Stimulated activated CD8-positive, alpha-beta memory T cell treated with anti-CD3 and anti-CD28 coated beads, Interleukin-12 subunit alpha, Interleukin-12 subunit beta, amount 100 ng/mL, for 4 hours (primary cell): ENCODE measurements at regions not wholly inside any gene's neighbourhood (a gene's known extent, or its start where the extent isn't known, plus 50 kb on each side); places are given as distances from the start of the nearest gene placed in this dataset.

Experiments used
- DNase-seq: peaks from one replicate; pipeline ENCODE4 v3.0.0-alpha.2; 2020; ENCODE audit warnings: low read depth

DNA sequence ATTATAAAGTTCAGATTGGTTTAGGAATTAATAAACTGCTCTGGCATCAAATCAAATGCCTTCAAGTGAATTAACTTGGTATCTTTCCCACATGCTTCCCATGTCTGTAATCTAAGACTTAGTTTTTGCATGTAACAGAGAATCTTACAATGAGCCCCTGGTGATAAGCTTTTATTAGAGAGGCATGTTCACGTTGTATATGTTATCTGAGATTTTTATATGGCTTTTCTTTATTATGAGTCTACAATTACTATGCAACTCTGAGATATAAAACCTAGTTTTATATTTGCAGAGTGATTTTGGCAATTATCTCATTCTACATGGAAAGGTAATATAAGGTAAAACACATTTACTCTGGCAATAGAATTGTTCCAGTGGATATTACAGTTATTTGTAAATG is 1578.4 kb upstream of the IGFBP7 start:
- no peak for DNase-seq

DNA sequence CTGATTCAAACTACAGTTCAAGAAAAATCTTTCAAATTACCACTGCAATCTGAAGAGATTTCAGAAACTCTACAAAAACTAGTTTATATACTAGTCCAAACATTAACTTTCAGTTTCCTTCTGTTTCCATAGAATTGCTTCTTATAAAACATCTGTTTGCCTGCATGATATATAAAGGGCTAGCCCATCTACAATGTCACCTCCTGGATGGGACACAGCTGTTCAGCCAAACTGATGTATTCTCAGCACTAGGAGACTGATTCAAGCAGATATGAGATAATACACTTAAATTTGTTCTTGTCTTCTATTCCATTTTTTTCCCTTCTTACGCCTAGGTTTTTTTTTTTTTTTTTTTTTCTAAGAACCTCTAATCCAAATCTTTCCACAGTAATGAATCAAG is 1569.7 kb upstream of the IGFBP7 start:
- DNase-seq = no peak

DNA sequence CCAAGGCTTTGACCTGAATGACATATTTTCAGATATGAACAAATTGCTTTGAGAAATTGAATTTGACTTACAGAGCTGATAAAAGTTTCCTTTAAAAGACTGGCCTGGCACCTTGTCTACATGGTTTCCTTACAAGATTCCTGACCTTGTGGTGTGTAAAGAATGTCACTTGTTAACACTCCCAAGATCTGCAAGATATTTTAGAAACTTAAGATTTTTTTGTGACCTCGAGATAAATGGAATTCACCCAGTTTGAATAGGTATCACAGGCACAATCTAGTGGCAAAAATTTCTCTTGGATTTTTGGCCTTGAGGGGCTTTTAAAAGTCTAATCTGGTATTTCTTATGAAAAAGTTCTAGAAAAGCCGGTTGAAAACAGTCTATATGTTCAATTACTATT is 1568.9 kb upstream of the IGFBP7 start:
- DNase-seq = no peak

DNA sequence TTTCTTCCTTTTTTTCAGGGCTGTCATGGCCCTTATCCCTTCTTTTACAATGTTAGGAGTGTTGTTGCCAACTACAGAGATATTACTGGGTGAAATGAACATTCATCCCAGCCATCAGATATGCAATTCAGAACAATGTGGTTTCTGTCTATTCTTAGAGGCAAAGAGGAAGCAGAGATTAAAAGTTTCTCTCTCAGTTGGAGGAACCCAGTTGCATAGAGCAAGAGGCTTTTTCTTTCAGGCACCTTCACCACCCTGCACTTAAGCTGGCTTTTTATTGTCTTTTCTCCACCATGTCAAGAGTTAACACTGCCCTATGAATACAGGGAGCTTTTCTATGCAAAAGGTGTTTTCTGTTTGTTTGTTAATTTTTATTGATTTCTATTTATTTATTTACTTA is 1559.6 kb upstream of the IGFBP7 start:
- no peak for DNase-seq

DNA sequence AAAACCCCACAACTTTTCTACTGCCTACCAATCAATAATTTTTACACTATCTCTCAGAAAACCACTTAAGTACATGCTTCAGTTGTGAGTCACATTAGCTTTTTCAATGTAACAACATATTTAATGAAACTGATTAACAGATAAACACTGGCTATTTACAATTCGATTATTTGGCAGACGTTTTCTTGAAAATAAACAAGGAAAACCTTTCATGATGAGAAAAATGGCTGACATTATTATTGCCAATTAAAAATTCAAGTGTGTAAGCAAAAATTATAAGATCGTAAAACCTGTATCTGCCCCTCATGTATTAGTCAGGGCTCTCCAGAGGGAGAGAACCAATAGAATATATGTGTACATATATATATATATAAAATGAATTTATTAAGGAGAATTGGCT is 1555.5 kb upstream of the IGFBP7 start:
- DNase-seq = no peak

DNA sequence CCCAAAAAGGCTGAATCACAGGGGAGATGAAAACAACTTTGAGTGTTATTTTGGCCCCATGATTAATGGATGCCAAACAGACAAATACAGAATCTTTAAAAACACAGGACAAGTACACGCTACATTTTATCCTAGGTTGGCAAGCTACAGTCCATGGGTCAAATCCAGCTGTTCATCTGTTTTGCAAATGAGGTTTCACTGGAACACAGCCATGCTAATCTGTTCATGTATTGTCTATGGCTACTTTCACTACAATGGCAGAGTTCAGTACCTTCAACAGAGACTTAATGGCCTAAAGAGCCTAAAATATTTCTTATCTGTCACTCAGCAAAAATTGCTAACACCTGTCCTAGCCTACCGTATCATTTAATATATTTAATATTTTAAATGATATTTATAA is 1548.5 kb upstream of the IGFBP7 start:
- DNase-seq = no peak

DNA sequence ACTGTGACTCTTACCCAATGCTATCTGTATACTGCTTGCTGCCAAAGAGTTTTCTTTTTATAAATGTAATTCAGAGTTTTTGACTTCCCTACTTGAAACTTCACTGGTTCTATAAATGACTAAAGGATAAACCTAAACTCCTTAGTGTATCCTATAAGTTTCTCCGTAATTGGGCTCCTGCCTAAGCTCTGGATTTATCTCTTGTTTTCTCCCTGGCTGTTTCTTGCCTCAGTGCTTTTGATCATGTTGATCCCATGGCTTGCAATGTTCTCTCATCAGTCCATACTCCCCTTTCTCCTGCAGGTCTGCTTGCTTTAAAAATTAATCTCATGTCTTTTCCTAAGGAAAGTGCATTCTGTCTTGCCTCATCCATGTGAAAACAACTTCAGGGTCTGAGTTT is 1543.1 kb upstream of the IGFBP7 start:
- no peak for DNase-seq

DNA sequence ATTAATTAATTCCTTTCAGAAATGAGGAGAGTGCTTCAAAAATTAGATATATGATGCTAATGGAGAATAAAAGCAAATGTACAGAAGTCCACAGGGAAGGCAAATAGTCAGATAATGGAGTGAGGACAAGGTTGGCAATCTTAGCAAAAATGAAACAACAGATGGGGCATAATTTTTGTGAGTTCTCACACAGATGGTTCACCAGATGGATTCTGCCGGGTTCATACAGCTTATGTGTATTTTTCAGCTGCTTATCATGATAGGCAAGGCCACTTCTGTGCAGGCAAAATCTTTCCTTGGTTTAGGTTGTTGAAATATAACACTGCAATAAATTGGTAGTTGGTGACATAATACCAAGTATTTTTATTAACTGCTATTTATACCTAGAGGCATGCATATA is 1539.0 kb upstream of the IGFBP7 start:
- DNase-seq = no peak

DNA sequence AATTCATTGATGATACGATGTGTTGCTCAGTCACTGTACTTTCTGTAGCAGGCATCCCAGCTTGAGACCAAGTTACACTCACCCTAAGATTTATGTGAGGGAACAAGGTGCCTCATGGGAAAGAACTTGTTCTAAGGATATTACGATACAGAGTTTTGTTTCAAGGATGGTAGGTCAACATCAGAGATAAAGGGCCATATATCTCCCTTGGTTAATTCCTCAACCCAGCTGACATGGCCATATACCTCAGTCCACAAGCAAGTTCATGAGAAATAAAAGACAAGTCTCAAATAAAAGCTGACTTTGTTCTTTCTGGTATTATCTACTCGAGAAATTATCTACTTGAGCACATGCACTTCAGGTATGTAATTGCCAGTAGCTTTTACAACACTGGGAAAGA is 1535.9 kb upstream of the IGFBP7 start:
- DNase-seq = no peak

DNA sequence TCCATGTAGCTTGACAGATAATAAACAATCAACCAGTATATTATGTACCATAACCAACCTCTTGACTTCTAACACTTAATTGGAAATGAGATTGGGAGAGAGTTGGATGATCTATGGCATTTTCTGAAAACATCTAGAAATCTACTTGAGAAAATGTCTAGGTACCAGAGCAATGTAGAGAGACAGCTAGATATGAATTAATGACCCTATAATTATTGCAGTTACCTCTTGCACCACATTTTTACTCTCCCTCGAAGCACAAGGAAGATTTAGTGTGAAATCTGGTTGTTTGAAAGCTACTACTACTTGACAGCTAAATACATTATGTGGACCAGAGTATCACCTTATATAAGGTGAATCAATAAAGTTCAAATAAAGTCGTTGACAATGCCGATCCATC is 1534.4 kb upstream of the IGFBP7 start:
- DNase-seq = no peak

DNA sequence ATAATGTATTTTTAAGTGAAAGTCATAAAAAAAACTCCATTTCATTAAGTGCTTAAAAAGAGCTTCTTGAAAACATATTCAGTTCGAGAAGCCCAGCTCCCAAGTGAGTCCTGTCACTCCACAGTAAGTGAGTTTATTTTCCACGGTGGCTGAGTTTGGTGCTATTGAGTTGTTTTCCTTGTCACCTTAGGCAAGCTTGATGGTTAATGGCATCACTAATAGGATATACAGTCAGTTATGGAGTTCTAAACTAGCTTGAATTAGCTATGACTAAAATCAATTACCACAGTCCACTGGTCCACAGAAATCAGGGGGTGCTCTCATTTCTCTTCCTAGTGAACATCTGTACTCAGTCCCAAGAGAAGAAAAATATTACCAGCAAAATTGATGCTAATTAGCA is 1526.2 kb upstream of the IGFBP7 start:
- DNase-seq = no peak

DNA sequence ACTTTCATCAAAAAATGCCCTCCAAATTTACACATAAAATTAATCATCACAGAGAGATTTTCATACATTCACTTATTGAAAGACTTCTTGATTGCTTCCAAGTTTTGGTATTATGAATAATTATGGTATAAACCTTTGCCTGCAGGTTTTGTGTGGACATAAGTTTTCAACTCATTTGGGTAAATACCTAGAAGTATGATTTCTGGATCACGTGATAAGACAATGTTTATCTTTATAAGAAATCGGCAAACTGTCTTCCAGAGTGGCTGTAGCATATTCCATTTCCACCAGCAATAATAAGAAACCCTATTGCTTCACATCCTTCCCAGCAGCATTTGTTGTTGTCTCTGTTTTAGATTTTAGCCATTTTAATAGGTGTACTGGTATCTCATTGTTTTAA is 1507.0 kb upstream of the IGFBP7 start:
- no peak for DNase-seq

DNA sequence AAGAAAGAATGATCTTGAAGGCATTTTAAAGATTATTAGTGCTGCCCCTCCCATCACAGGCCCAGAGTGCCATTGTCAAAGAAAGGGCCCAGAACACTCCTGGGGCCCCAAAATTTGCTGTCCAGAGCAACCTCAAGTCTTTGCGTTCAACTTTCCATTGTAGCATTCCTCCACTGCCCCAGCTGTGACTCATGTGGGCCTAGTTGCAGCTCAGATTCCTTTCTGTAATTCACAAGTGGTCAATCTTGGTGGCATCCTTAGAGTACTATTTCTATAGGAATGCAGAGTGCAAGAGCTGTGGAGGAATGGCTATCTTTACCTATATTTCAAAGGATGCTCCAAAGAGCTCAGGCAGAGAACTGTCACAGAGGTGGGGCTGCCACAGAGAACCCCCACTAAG is 1500.8 kb upstream of the IGFBP7 start:
- DNase-seq = no peak

DNA sequence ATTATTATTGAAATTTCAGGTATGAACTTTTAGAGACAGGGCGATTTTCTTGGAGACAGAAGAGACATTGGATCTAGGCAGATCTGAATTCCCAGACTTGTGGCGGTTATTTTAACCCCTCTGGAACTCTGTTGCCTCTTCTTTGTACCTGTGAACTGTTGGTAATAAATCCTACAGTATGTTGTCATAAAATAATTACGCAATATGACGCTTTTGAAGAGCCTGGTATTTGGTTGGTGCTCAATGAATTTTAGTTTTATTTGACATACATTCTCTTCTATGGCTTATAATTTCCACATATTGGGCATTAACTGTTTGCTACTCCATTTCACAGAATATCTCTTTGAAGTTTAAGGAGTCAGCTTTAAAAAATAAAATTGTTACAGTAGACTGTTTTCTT is 1496.1 kb upstream of the IGFBP7 start:
- DNase-seq = no peak

DNA sequence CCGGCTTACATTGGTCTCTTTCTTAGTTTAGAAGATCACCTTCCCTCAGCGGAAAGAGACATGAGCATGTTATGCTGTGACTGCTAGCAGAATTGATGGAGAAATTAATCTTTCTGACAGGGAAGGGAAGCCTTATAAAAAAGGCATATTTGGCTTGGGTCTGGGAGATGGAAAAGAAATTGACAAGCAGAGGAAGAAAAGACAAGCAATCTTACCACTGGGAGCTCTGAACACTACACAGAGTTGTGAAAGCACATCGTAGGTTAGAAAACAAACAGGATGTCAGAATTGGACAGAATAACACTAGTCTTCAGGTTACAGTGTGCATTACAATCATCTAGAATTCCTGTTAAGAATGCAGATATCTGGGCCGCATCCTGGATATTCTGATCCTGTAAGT is 1493.8 kb upstream of the IGFBP7 start:
- no peak for DNase-seq

DNA sequence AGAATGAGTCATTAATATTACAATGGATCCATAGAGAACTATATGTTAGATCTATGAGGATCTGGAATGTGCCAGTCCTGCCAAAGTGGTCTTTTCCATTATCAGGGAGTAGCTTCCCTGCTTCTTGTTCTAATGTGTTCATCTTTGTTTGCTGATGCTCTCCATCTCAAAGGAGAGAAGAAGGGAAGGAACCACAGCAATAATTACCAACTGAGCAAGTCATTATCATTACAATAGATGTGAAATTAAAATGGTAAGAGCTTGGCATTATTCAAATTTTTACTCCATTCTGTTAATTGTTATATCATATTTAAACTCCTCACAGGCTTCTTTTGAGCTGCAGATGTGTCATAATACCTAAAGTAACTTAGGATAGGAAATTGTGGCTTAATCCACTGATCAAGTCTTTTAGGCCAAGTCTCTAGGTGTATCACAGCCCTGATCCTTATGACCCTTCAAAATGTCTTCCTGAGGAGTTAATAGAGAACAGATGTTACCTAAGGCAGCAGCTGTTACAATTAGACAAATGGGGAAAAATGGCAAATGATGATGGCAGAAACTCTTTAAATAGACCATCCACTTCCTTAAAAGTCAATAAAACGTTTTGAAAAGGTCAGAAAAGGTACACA is 1492.7 kb upstream of the IGFBP7 start:
- DNase-seq = no peak

DNA sequence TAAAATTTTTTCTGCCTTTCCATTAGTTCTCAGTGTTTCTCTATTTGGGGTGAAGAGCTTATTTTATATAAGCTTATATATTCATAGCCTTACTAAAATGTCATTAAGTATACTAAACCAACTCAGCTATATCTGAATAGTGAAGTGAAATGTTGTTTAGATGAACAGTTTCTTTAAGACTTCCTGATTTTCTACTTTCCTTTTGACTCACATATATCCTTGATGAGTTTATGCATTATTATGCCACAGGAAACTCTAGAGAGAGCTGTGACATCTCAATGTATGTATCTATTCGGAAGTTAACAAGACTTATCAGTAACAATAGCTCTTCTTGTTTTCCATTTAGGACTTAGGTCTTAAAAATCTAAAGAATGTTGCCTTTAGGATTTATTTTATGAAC is 1491.8 kb upstream of the IGFBP7 start:
- no peak for DNase-seq

DNA sequence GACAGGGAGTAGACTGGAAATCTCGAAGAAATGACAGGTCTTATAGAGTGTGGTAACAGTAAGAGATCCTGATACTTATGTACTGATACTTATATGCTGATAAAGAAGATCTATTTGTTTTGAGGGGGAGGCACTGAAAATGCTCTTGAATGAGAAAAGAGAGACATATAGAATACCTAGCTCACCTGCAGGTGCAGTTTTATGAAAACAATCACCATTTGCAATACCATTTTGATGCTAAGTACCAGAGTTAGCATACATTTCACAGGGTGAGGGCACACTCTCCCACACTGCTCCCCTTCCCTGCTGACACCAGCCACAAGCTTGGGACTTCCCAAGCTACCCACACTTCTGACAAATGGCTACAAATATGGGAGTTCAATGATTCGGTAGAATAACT is 1490.1 kb upstream of the IGFBP7 start:
- no peak for DNase-seq

DNA sequence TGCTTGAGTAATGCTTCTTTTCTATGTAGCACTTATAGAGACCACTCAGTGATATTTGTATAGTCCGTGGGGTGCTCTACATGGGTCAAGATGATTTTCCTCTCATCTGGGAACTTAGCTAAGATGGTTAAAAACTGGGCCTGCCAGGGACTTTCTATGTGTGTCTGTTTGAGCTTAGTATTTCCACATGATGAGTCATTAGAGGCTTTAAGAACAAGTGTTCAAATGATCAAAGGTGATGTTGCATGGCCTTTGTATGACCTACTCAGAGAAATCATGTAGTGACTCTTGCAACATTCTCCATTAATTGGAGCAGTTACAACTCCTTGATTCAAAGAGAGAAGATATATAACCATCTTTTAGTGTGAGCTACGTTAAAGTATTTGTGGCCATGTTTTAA is 1480.5 kb upstream of the IGFBP7 start:
- DNase-seq = no peak

DNA sequence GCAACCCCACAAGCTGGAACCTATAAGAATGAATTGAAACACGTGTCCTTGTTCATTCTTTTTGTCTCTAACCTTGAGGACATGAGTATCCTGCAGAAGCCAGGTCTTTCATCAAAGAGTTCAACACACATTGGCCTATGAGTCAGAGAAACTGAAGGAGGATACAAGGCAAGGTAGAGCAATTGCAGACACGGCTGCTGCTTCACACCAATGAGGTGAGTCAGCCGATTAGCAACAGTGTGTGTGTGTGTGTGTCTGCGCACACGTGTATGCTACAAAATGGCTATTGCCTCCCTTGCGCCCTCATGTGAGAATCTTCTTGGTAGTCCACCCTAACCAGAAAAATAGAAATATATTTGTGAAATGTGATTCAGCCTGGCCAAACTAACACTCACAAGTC is 1477.7 kb upstream of the IGFBP7 start:
- DNase-seq = no peak

DNA sequence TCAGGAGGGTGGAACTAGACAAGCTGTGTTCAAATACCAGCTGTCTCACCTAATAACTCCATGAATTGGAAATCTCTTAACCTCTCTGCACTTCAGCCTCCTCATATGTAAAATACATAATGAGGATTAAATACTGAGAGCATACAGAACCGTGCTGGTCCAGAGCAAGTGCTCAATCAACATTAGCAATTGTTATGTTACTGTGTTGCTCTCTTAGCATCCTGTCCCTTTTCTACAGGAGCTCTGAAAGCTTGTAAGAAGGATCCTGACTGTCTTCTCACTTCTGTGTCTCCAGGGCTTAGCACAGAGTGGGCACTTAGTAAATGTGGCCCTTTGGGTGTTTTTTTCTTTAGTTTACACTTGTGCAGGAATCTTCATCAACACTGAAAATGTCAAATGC is 1456.1 kb upstream of the IGFBP7 start:
- DNase-seq = no peak

DNA sequence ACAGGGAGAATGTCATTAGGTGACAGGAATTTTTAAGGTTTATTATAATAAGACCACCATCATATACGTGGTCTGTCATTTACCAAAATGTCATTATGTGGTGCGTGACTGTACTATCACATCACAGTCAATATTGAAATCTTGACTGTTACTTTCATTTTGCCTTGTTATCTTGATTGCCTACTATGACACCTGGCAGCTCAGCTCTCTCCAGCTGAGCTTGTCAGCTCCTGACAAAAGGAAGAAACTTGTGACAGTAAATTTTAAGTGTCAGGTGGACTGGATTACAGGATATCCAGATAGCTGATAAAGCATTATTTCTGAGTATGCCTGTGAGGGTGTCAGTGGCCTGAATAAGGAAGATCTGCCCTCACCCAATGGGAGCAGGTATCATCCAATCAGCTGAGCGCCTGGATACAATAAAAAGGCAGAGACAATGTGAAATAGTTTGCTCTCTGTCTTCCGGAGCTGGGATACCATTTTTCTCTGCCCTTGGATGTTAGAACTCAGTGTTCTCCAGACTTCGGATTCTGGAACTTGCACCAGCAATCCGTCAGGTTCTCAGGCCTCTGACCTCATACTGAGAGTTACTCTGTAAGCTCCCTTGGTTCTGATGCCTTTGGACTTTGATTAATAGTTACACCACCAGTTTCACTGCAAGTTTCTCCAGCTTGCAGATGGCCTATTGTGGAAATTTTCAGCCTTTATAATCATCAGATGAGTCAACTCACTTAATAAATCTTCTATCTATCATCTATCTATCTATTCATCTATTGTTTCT is 1454.7 kb upstream of the IGFBP7 start:
- DNase-seq = no peak

DNA sequence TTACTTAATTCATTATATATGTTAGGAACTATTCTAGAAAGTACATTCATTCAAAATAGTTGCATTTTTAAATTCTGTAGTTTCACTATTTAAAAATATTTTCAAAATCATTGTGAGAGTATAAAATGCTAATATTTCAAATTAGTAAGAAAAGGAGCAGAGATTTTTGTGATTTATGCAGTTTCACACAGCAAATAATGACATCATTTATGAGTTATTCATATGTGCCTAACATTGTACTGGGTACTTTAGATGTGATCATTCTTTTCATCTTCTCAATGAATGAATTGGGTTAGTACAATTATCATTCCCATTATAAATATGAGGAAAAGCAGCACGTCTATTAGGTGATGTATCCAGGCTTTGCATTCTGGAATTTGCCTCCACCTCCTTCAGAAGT is 1451.0 kb upstream of the IGFBP7 start:
- DNase-seq = no peak

DNA sequence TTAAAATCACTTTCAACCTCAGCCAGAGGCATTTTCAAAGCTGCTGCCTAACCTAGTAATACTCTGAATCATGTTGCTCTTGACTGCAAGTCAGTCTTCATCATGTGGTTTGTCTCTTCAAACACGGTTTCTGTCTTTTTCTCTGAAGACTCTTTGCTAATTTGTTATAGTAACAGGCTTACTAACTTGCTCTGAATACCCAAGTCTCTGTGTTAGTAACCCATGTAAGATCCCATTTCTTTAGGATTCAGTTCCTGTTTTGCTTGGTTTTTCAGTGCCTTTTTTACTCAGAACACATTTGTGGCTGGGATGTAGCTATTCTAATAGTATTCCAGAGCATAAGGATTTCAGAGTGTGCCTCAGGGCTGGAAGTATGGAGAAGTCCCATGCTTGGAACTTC is 1450.6 kb upstream of the IGFBP7 start:
- DNase-seq = no peak
